ENCODE measurements at regions not wholly inside any gene's neighbourhood (a gene's known extent, or its start where the extent isn't known, plus 50 kb on each side); places are given as distances from the start of the nearest gene placed in this dataset.

- Histone ChIP-seq H3K36me3 (no peaks in the 10 kb centered on the region), H3K27ac (no peak overlapping the region), H3K9me3 (no peaks in the 10 kb centered on the region), H3K4me1 (no peaks in the 10 kb centered on the region), H3K27me3 (peaks cover 0 to 55% (median 0%) of the 10 kb centered on the region in 3 donors), H3K4me3 (no peak overlapping the region)
- 56 to 87% (median 72%) methylated on average over 3 of the region's 3 CpGs for WGBS, 5 donors
- no peak for TF ChIP-seq POLR2AphosphoS5 (IDR thresholded peaks at IDR 0.05)
- no peak for TF ChIP-seq EP300 (IDR thresholded peaks at IDR 0.05)
- TF ChIP-seq CTCF (IDR thresholded peaks at IDR 0.05) = no peak
- TF ChIP-seq POLR2A (IDR thresholded peaks at IDR 0.05) = no peak
- intact Hi-C loops (cut with DNase I; ENCODE audit: low total_unique reads) = no loop called here
- no peak for DNase-seq
Measured at GRCh38 chr1:5638582-5638981, 353.6 kb downstream of the NPHP4 start.

GRCh38 chr1:5637171-5637570 lies 355.1 kb downstream of the NPHP4 start:
- Histone ChIP-seq H3K36me3 (no peaks in the 10 kb centered on the region), H3K27ac (no peak overlapping the region), H3K4me1 (no peaks in the 10 kb centered on the region), H3K9me3 (no peaks in the 10 kb centered on the region), H3K27me3 (peaks cover 0 to 61% (median 0%) of the 10 kb centered on the region in 3 donors), H3K4me3 (no peak overlapping the region)
- no peak for TF ChIP-seq POLR2AphosphoS5 (IDR thresholded peaks at IDR 0.05)
- TF ChIP-seq CTCF (IDR thresholded peaks at IDR 0.05) = peak in 1 of 7 experiments; percentile 11
- TF ChIP-seq POLR2A (IDR thresholded peaks at IDR 0.05) = no peak
- TF ChIP-seq EP300 (IDR thresholded peaks at IDR 0.05) = no peak
- intact Hi-C loops (cut with DNase I; ENCODE audit: low total_unique reads) = no loop called here
- DNase-seq = peak in 1 of 2 donors; percentile 26
- 68 to 90% (median 88%) methylated on average over 2 of the region's 2 CpGs for WGBS, 5 donors

GRCh38 chr1:5634893-5635292 lies 357.3 kb downstream of the NPHP4 start:
- WGBS, 5 donors = 70 to 90% (median 83%) methylated on average over 4 of the region's 4 CpGs
- intact Hi-C loops (cut with DNase I; ENCODE audit: low total_unique reads) = no loop called here
- no peaks in the 10 kb centered on the region for H3K36me3 ChIP-seq

GRCh38 chr1:5632814-5633213 lies 359.4 kb downstream of the NPHP4 start:
- no peaks in the 10 kb centered on the region for H3K36me3 ChIP-seq
- DNase-seq = no peak
- H3K4me1 ChIP-seq = no peaks in the 10 kb centered on the region
- intact Hi-C loops (cut with DNase I; ENCODE audit: low total_unique reads) = no loop called here
- 78 to 85% (median 83%) methylated on average over 10 of the region's 10 CpGs for WGBS, 5 donors
- H3K4me3 ChIP-seq = no peak overlapping the region
- no peaks in the 10 kb centered on the region for H3K9me3 ChIP-seq
- peaks cover 0 to 36% (median 0%) of the 10 kb centered on the region in 3 donors for H3K27me3 ChIP-seq
- TF ChIP-seq POLR2AphosphoS5 (IDR thresholded peaks at IDR 0.05) = no peak
- TF ChIP-seq POLR2A (IDR thresholded peaks at IDR 0.05) = no peak
- no peak for TF ChIP-seq CTCF (IDR thresholded peaks at IDR 0.05)
- TF ChIP-seq EP300 (IDR thresholded peaks at IDR 0.05) = no peak
- no peak overlapping the region for H3K27ac ChIP-seq

More at GRCh38 chr1:5634893-5635292, 357.3 kb downstream of the NPHP4 start:
- Histone ChIP-seq H3K27me3 (peaks cover 0 to 50% (median 0%) of the 10 kb centered on the region in 3 donors), H3K4me3 (no peak overlapping the region), H3K27ac (no peak overlapping the region), H3K4me1 (no peaks in the 10 kb centered on the region), H3K9me3 (no peaks in the 10 kb centered on the region)
- TF ChIP-seq POLR2A (IDR thresholded peaks at IDR 0.05) (no peak), EP300 (IDR thresholded peaks at IDR 0.05) (no peak), POLR2AphosphoS5 (IDR thresholded peaks at IDR 0.05) (no peak), CTCF (IDR thresholded peaks at IDR 0.05) (no peak)
- no peak for DNase-seq
